Retinal pigment epithelial cell (primary cell): ENCODE measurements at regions not wholly inside any gene's neighbourhood (a gene's known extent, or its start where the extent isn't known, plus 50 kb on each side); places are given as distances from the start of the nearest gene placed in this dataset.
A peak's percentile ranks its signal among the peaks of the same experiment; 100 is the strongest.

Source experiments
- DNase-seq: peaks from one replicate; pipeline ENCODE4 v3.0.0-alpha.2; 2010; ENCODE audit warnings: low read depth
- H3K4me3 ChIP-seq: 2 replicates; pipeline ENCODE4 v1.5.1; 2011; ENCODE audit warnings: mild to moderate bottlenecking, low read length, control low read depth, moderate library complexity
- CTCF ChIP-seq: conservative IDR thresholded peaks from 2 replicates; pipeline ENCODE4 v1.5.1; 2011; ENCODE audit warnings: low read depth, low read length, control low read depth, inconsistent platforms

- H3K4me3 ChIP-seq: no peak overlapping the region
- no peak for TF ChIP-seq CTCF
- peak; percentile 32 for DNase-seq
Measured at GRCh38 chr9:87793292-87793691, 67.4 kb downstream of the CTSL start.

- no peak for DNase-seq
- TF ChIP-seq CTCF: no peak
- no peak overlapping the region for H3K4me3 ChIP-seq
Measured at GRCh38 chr9:87795178-87795577, 69.3 kb downstream of the CTSL start.

GRCh38 chr9:87796196-87796595, 70.3 kb downstream of the CTSL start:
- no peak for TF ChIP-seq CTCF
- DNase-seq: no peak
- no peak overlapping the region for H3K4me3 ChIP-seq

- no peak for TF ChIP-seq CTCF
- DNase-seq: no peak
- H3K4me3 ChIP-seq: no peak overlapping the region
Measured at GRCh38 chr9:87798261-87798833, 72.4 kb downstream of the CTSL start.

GRCh38 chr9:87799503-87799902, 73.6 kb downstream of the CTSL start:
- no peak overlapping the region for H3K4me3 ChIP-seq
- DNase-seq: no peak
- no peak for TF ChIP-seq CTCF

- no peak overlapping the region for H3K4me3 ChIP-seq
- DNase-seq: no peak
- TF ChIP-seq CTCF: no peak
Measured at GRCh38 chr9:87800456-87800855, 74.5 kb downstream of the CTSL start.

GRCh38 chr9:87801013-87801412, 75.1 kb downstream of the CTSL start:
- no peak for DNase-seq

More at GRCh38 chr9:87801013-87801412, 75.1 kb downstream of the CTSL start:
- TF ChIP-seq CTCF: no peak
- H3K4me3 ChIP-seq: no peak overlapping the region
